Fibroblast of mammary gland (primary cell): ENCODE measurements at regions not wholly inside any gene's neighbourhood (a gene's known extent, or its start where the extent isn't known, plus 50 kb on each side); places are given as distances from the start of the nearest gene placed in this dataset.
"Not testable (repeated sequence)": the region's sequence is repeated elsewhere in the genome, so short reads cannot be mapped to it uniquely, and the experiment has no call there.

ENCODE experiments used
- DNase-seq: peaks from one replicate; pipeline ENCODE4 v3.0.0-alpha.2; 2010; ENCODE audit warnings: low read depth
- H3K4me3 ChIP-seq: 2 replicates; pipeline ENCODE4 v1.5.1; 2011; ENCODE audit warnings: low read depth, mild to moderate bottlenecking, low read length, moderate library complexity; ENCODE audit not compliant: control insufficient read depth
- TF ChIP-seq, protein P1 (sequence below): conservative IDR thresholded peaks from 2 replicates; pipeline ENCODE4 v1.5.1; 2011; ENCODE audit warnings: low read depth, low read length, inconsistent platforms; ENCODE audit not compliant: control insufficient read depth, insufficient read depth

DNA sequence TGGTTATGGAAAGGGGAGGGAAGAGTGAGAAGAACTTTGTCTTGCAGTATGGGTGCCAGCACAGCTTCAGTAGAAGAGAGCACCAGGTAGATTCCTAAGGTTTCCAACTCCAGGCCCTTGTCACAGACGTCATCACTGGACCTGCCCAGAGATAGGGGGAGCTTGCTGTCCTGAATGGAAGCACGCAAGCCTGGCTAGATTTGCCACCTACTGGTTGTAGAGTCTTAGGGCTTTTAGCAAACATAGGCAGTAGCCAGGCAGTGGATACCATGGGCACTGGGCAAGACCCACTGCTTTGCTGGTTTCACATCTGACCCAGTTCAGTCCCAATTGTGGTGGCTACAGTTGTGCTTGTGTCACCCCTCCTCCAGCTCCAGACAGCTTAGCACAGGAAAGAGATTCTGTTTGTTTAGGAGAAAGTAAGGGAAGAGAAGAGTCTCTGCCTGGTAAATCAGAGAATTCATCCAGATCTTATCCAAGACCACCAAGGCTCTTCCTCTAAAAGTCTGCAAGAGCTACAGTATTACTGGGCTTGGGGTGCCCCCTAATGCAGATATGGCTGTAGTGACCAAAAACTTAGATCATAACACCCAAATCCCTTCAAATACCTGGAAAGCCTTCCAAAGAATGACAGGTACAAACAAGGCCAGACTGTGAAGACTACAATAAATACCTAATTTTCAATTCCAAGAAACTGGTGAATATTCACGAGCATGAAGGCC, 158.9 kb downstream of the HINT1 start:
- TF ChIP-seq, protein P1, sequence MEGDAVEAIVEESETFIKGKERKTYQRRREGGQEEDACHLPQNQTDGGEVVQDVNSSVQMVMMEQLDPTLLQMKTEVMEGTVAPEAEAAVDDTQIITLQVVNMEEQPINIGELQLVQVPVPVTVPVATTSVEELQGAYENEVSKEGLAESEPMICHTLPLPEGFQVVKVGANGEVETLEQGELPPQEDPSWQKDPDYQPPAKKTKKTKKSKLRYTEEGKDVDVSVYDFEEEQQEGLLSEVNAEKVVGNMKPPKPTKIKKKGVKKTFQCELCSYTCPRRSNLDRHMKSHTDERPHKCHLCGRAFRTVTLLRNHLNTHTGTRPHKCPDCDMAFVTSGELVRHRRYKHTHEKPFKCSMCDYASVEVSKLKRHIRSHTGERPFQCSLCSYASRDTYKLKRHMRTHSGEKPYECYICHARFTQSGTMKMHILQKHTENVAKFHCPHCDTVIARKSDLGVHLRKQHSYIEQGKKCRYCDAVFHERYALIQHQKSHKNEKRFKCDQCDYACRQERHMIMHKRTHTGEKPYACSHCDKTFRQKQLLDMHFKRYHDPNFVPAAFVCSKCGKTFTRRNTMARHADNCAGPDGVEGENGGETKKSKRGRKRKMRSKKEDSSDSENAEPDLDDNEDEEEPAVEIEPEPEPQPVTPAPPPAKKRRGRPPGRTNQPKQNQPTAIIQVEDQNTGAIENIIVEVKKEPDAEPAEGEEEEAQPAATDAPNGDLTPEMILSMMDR, result peak; percentile 37
- peak; percentile 21 for DNase-seq
- no peak overlapping the region for H3K4me3 ChIP-seq

DNA sequence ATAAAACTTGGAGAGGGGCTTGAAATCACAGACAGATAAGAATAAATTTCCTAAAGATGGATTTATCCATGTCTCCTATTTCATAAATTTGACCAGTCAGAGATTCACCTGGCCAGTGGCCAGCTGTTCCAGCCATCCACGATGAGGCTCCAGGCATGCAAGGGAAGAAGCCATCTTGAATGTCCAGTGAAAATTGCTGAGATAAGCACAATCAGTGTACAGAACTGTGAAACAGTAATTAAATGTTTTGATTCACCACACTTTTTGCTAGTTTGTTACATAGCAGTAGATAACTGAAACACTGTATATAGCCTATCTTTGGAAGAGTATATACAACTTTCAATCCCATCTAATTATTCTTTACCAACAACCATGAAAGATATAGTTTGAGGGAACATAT, 163.5 kb downstream of the HINT1 start:
- TF ChIP-seq, protein P1, result no peak
- H3K4me3 ChIP-seq, result no peak overlapping the region
- DNase-seq, result no peak

DNA sequence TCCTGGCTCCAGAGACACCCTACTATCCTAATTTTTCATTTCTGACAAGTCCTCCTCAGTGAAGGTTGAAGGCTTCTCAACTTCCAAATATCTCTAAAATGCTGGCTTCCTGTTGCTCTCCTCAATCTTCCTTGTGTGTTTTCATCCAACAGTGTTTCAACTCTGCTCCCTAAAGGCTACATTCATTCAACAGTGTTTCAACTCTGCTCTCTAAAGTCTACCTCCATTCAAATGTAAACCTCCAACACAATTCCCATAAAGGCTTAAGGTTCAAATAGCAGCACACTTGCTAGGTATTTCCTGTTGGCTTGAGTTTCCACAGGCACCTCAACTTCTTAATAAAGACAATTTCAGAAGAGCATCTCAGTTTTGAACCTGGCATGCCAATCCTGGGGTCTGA, 164.8 kb downstream of the HINT1 start:
- no peak for DNase-seq
- no peak overlapping the region for H3K4me3 ChIP-seq
- TF ChIP-seq, protein P1, result no peak

DNA sequence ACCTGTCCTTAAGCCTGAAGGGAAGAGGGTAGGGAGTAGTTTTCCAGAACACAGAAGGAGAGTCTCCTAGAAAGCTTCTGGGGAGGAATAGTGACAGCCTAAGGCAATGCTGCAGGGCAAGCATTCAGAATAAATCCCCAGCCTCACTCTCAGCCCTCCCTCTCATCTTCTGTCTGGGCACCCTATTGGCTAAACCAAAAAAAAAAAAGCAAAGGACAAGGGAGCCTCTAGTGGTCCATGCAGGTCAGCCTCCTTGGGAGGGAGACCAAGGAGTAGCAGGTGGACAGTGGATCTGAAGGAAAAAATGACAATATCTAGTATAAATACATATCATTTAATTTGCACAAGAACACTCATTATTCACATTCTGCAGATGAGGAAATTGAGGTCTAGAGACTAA, 168.3 kb downstream of the HINT1 start:
- not testable (repeated sequence) for H3K4me3 ChIP-seq, DNase-seq

DNA sequence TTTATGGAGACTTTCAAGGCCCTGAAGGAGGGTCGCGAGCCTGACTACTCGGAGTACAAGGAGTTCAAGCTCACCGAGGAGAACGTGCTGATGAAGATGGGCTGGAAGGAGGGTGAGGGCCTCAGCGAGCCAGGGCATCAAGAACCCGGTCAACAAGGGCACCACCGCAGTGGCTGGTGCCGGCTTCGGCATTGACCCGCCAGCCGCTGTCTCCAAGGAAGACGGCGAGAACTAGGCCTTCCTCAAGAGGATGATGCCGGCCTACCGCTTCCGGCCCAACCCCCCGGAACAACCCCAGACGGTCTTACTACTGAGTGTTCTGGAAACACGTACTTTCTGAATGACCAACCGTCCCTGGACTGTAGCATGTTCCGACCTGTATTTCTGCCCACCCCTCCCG, 169.2 kb downstream of the HINT1 start:
- H3K4me3 ChIP-seq, result no peak overlapping the region
- TF ChIP-seq, protein P1, result no peak
- DNase-seq, result no peak

DNA sequence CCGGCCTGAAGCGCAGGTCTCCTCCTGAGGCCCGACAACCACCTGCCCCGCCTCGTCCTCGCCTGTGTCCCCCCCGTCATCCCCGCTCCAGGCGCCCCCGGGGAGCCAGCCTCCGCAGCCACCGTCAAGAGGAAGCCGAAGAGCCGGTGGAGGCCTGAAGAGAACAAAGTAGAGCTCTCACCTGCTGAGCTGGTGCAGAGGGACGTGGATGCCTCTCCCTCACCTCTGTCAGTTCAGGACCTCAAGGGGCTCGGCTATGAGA, 169.9 kb downstream of the HINT1 start:
- no peak overlapping the region for H3K4me3 ChIP-seq
- TF ChIP-seq, protein P1, result no peak
- DNase-seq, result no peak

DNA sequence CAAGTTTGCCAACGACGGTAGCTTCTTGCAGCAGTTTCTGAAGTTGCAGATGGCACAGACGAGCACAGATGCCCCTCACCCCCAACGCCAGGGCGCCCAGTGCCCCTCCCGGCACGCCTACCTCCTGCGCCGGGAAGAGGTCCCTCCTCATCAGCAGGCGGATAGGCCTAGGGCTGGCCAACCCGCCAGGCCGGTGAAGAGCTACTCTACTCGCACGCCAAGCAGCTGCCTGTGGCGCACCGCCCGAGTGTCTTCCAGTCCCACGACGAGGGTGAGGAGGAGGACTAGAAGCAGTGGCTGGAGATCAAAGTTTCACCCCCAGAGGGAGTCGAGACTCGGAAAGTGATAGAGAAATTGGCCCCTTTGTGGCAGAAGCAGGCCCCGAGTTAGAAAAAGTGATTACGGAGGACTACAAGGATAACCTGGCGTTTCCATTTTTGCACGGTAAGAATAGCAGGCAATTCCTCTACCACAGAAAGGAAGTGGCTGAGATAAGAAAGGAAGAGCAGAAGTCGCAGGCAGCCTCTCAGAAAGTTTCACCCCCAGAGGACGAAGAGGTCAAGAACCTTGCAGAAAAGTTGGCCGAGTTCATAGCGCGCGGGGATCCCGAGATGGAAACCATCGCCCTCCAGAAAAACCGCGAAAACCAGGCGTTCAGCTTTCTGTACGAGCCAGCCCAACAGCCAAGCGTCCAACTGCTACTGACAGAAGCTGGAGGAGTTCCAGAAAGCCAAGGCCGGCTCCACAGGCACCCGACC, 170.4 kb downstream of the HINT1 start:
- H3K4me3 ChIP-seq, result no peak overlapping the region

More for the DNA sequence above, 170.4 kb downstream of the HINT1 start:
- TF ChIP-seq, protein P1, result no peak
- DNase-seq, result no peak
